Coronary artery (tissue), 2 donors: ENCODE measurements at regions not wholly inside any gene's neighbourhood (a gene's known extent, or its start where the extent isn't known, plus 50 kb on each side); places are given as distances from the start of the nearest gene placed in this dataset.

Source experiments
- DNase-seq: peaks from one replicate; pipeline ENCODE4 v3.0.0-alpha.2; 2017; ENCODE audit warnings: low spot score
- H3K27ac ChIP-seq, 2 donors: fragments of 200-600 bp; sonication (generic); one replicate each; pipeline ENCODE4 v1.5.1; 2016 to 2019
- H3K4me3 ChIP-seq: fragments of 200-600 bp; sonication (generic); 2 replicates; pipeline ENCODE4 v1.5.1; 2016; ENCODE audit warnings: mild to moderate bottlenecking, moderate library complexity
- CTCF ChIP-seq: fragments of 200-600 bp; sonication (generic); IDR thresholded peaks from one replicate; pipeline ENCODE4 v1.5.1; 2019; ENCODE audit warnings: antibody characterized with exemption

- H3K4me3 ChIP-seq: no peak overlapping the region
- no peak for DNase-seq
- TF ChIP-seq CTCF: no peak
- H3K27ac ChIP-seq: no peak overlapping the region
Measured at GRCh38 chr2:39549718-39550464, 112.8 kb upstream of the MAP4K3 start.

GRCh38 chr2:39550701-39551285, 113.7 kb upstream of the MAP4K3 start:
- Histone ChIP-seq H3K4me3 (no peak overlapping the region), H3K27ac (no peak overlapping the region)
- no peak for TF ChIP-seq CTCF
- no peak for DNase-seq

GRCh38 chr2:39558906-39559305, 106.8 kb upstream of the TMEM178A start:
- no peak overlapping the region for H3K4me3 ChIP-seq
- no peak for TF ChIP-seq CTCF
- H3K27ac ChIP-seq: no peak overlapping the region
- DNase-seq: no peak

GRCh38 chr2:39563572-39563971, 102.1 kb upstream of the TMEM178A start:
- H3K4me3 ChIP-seq: no peak overlapping the region
- no peak overlapping the region for H3K27ac ChIP-seq
- no peak for DNase-seq
- no peak for TF ChIP-seq CTCF

- Histone ChIP-seq H3K4me3 (no peak overlapping the region), H3K27ac (no peak overlapping the region)
- no peak for TF ChIP-seq CTCF
- DNase-seq: no peak
Measured at GRCh38 chr2:39567507-39567906, 98.2 kb upstream of the TMEM178A start.

- DNase-seq: no peak
- H3K4me3 ChIP-seq: no peak overlapping the region
- TF ChIP-seq CTCF: no peak
- peak overlapping the region in 1 of 2 donors; percentile 68 for H3K27ac ChIP-seq
Measured at GRCh38 chr2:39568116-39568515, 97.6 kb upstream of the TMEM178A start.

- peak overlapping the region in 1 of 2 donors; percentile 68 for H3K27ac ChIP-seq
- no peak for TF ChIP-seq CTCF
- no peak overlapping the region for H3K4me3 ChIP-seq
- DNase-seq: no peak
Measured at GRCh38 chr2:39568561-39569006, 97.1 kb upstream of the TMEM178A start.
